HG02870 (cell line): ENCODE measurements at regions not wholly inside any gene's neighbourhood (a gene's known extent, or its start where the extent isn't known, plus 50 kb on each side); places are given as distances from the start of the nearest gene placed in this dataset.
A peak's percentile ranks its signal among the peaks of the same experiment; 100 is the strongest.

Experiments
- ATAC-seq: cut with Tn5 transposase; IDR thresholded peaks from one replicate; pipeline ENCODE4 v1.9.1; 2021; ENCODE audit warnings: mild to moderate bottlenecking, moderate library complexity; ENCODE audit not compliant: unreplicated experiment

DNA sequence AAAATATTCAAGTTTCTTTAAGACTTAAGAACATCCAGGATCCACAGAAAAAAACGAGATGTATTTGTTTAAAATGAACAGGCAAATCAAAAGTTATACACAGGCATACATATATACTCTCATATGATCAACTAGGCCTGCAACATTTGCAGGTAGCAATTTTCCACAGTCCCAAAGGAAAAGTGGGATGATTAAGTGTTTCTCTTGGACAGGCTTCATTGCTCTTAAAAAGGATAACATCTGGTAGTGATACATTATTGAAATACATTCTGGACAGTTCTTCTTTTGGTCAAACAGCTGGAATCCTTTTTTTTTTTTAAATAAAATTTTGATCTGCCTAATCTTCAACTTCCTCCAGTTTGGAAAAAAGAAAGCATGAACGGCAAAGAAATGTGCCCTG, 114.8 kb upstream of the TDRD3 start:
- ATAC-seq: no peak

DNA sequence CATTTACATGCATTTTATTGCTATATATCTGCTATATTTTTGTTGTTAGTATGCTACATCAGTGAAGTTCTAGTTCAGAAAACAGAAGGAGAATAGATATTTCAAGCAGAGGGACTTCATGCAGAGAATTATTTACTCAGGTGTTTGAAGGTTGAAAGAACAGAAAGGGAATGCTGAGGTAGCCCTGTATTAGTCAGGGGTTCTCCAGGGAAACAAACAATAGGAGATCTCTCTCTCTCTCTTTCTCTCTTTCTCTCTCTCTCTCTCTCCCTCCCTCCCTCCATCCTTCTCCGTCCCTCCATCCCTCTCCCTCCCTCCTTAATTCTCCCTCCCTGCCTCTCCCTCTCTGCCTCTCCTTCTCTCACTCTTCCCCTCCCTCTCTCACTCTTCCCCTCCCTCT, 114.3 kb upstream of the TDRD3 start:
- no peak for ATAC-seq

- ATAC-seq: no peak
Measured at GRCh38 chr13:60286707-60287106, 110.3 kb upstream of the TDRD3 start.

DNA sequence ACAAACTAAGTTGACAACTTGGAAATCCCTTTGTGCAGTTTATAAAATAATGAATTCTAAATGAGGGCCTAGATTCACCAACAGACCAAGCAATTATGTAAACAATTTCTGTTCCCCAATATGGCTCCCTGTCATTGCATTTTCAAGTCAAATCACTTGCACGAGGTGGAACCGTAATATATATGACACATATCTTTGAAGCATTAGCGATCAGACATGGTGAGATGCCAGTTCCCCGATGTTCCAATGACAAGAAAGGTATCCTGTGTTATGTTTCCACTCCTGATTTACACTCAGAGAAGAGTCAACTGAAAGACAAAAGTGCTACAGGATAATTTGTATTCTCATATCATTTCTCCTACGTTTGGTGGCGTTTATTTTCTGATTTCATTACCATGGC, 108.5 kb upstream of the TDRD3 start:
- no peak for ATAC-seq

DNA sequence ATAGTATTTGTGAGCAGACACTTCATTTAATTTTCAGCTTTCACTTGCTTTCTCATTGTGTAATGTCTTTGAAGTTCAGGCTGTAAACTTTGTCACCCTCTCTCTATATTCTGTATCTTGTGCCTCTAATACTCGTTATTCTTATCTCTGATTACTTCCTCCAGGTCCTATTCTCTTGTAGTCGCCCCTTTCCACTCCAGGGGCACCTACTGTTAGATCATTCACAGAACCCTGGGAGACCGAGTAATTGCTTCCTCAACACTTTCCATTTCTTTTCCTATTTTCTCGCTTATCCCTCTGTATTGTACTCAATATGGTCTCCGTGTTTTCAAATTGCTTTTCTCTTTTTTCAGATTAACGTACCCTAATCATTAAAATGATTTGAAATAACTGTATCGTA, 93.9 kb upstream of the TDRD3 start:
- ATAC-seq: no peak

- ATAC-seq: no peak
Measured at GRCh38 chr13:60311527-60311926, 85.5 kb upstream of the TDRD3 start.

- no peak for ATAC-seq
Measured at GRCh38 chr13:60312851-60313505, 84.0 kb upstream of the TDRD3 start.

DNA sequence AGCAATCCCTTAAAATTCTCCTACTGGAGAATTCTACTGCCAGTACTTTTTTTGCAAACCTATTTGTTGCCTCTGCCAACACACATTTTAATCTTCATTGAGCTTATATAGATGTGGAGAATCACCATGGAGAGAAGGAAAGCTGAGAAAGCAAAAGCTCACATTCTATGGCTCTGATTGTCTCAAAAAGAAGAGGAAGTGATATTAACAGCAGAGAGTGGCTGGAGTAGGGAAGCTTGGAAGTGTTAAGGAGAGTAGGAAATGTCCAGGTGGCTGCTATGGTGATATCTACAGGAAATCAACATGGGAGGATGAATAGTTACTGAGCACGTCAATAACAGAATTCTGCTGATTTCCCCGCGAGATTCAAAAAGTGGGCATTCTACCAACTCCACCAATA, 78.8 kb upstream of the TDRD3 start:
- no peak for ATAC-seq

GRCh38 chr13:60324131-60324530, 72.9 kb upstream of the TDRD3 start:
- no peak for ATAC-seq

DNA sequence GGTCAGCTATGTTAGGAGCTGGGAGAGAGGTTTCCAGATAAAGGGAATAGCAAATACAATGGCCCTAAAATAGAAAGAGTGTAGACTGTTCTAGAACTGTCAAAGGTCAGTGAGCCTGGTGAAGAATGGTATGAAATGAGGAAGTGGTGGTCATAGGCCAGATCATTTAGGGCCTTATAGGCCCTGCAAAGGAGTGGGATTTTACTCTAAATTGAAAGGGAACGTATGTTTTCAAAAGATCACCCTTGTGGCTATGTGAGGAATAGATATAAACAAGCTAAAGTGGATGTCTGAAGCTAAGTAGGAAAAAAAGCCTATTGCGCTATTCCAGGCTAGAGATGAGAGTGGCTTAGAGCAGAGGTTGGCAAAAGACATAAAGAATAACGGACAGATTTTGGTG, 70.7 kb upstream of the TDRD3 start:
- ATAC-seq: no peak

- no peak for ATAC-seq
Measured at GRCh38 chr13:60327511-60327910, 69.5 kb upstream of the TDRD3 start.

GRCh38 chr13:60328073-60328472, 68.9 kb upstream of the TDRD3 start:
- peak; percentile 49 for ATAC-seq

GRCh38 chr13:60329221-60329923, 67.6 kb upstream of the TDRD3 start:
- peak; percentile 65 for ATAC-seq

GRCh38 chr13:60331249-60332012, 65.6 kb upstream of the TDRD3 start:
- no peak for ATAC-seq

DNA sequence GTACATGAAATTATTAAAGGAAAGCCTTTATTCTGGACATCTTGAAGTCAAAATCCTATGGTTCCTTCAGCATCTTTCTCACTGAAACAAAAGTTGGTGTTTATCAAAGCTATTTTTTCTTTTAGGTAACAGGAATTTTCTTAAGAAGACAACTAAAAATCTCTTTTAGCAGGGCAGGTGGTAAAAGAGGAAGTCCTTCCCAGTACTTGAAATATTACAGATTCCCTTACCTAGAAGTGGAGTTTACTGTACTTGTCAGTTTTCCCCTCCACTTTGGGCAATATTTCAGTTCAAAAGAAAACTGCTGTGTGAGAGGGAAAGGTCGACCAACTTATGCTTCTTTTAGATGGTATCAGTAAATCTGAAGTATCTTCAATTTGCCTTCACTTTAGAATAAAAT, 64.3 kb upstream of the TDRD3 start:
- ATAC-seq: no peak

DNA sequence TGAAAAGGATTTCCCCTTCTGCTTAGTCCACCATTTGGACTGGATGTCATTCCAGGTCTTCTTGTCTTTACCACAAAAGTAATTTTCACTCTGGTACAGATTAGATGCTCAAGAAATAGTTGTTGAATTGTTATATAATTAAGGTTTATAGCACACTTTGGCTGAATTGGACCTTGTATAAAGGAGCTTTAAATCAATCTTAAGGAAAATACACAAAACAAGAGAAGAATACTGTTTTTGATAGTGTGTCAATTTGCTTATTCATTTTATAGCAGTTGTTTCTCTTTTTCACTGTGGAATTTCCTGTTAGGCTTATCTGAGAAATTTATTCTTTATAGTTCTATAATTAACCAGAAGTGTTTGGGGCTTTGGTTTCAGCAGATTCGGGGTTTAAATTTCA, 62.7 kb upstream of the TDRD3 start:
- no peak for ATAC-seq

DNA sequence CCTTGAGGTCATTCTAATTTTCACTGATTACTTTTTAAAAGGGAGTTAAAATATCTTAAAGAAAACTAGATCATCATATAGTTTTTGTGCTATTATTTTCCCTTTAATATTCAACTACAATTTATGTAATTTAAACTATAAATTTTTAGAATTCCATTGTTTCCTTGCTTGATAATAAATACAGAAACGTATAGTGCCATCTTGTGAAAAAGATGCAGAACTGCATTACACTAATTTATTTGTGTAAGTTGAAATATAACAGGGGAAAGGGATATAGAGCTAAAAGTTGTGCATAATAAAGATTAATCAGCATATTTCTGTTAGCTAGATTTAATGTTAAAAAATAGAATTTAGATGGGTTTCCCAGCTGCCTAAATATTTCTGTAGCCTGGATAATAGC, 61.5 kb upstream of the TDRD3 start:
- ATAC-seq: no peak

DNA sequence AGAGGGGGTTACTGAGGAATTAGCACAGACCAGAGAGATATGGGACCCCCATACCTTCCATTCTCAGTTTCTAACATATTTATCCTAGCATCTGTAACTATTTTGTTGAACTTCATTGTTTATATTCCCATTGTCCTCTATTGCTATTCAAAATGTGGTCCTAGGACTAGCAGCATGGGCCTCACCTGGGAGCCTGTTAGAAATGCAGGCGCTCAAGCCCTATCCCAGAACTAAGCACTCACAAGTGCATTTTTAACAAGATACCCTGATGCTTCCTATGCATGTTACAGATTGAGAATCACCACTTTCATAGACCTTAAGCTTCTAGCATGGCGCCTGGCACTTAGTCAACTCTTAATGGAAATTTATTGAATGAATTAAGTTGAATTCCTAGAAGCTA, 58.3 kb upstream of the TDRD3 start:
- ATAC-seq: no peak

GRCh38 chr13:60343978-60344377, 53.0 kb upstream of the TDRD3 start:
- ATAC-seq: no peak

DNA sequence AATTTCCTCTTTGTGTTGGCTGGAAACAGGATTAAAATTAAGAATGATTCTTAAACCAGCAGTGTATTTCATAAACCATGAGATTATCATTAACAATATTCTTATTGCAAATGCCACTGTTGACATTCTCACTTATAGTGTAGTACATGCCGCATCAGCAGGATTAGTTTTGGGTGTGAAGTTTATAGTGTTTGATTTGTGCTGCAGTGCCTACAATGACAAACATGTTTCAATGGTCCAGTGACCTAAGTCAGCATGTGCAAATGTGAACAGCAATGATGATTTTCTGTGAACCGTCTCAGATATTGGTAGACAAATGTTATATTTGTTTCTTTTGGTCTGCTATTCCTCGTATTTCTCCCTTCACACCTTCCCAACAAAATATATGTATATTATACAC, 49.8 kb upstream of the TDRD3 start:
- ATAC-seq: no peak
